HEK293 (cell line): ENCODE measurements at regions not wholly inside any gene's neighbourhood (a gene's known extent, or its start where the extent isn't known, plus 50 kb on each side); places are given as distances from the start of the nearest gene placed in this dataset.

Experiments used
- GFI1B ChIP-seq: fragments of 450-650 bp; formaldehyde crosslinking; IDR thresholded peaks from 2 replicates; pipeline ENCODE4 v1.5.1; 2016; ENCODE audit warnings: missing biosample characterization, missing genetic modification characterization
- KLF16 ChIP-seq: fragments of 450-650 bp; formaldehyde crosslinking; IDR thresholded peaks from 2 replicates; pipeline ENCODE4 v1.5.1; 2017; ENCODE audit warnings: missing biosample characterization, missing genetic modification characterization
- PATZ1 ChIP-seq: fragments of 450-650 bp; formaldehyde crosslinking; IDR thresholded peaks from 2 replicates; pipeline ENCODE4 v1.5.1; 2016; ENCODE audit warnings: missing biosample characterization, missing genetic modification characterization
- REPIN1 ChIP-seq: fragments of 450-650 bp; formaldehyde crosslinking; IDR thresholded peaks from 2 replicates; pipeline ENCODE4 v1.5.1; 2017; ENCODE audit warnings: missing biosample characterization, missing genetic modification characterization, low read depth
- REST ChIP-seq: fragments of 450-650 bp; formaldehyde crosslinking; IDR thresholded peaks from 2 replicates; pipeline ENCODE4 v1.5.1; 2016; ENCODE audit warnings: missing biosample characterization, missing genetic modification characterization
- SALL2 ChIP-seq: fragments of 450-650 bp; formaldehyde crosslinking; IDR thresholded peaks from 2 replicates; pipeline ENCODE4 v1.5.0; 2017; ENCODE audit warnings: missing biosample characterization, mild to moderate bottlenecking, missing genetic modification characterization, borderline replicate concordance
- SP2 ChIP-seq: fragments of 450-650 bp; formaldehyde crosslinking; IDR thresholded peaks from 2 replicates; pipeline ENCODE4 v1.5.1; 2016; ENCODE audit warnings: missing biosample characterization, missing genetic modification characterization
- ZNF140 ChIP-seq: fragments of 450-650 bp; formaldehyde crosslinking; IDR thresholded peaks from 2 replicates; pipeline ENCODE4 v1.5.1; 2016; ENCODE audit warnings: missing biosample characterization, missing genetic modification characterization
- ZNF175 ChIP-seq: fragments of 450-650 bp; formaldehyde crosslinking; IDR thresholded peaks from 2 replicates; pipeline ENCODE4 v1.5.1; 2016; ENCODE audit warnings: missing biosample characterization, missing genetic modification characterization
- TF ChIP-seq, protein P1 (sequence below): fragments of 450-650 bp; formaldehyde crosslinking; IDR thresholded peaks from 2 replicates; pipeline ENCODE4 v1.5.1; 2016; ENCODE audit warnings: missing biosample characterization, missing genetic modification characterization
- TF ChIP-seq, protein P2 (sequence below): fragments of 450-650 bp; formaldehyde crosslinking; IDR thresholded peaks from 2 replicates; pipeline ENCODE4 v1.5.1; 2016; ENCODE audit warnings: missing biosample characterization, missing genetic modification characterization
- TF ChIP-seq, protein P3 (sequence below): fragments of 450-650 bp; formaldehyde crosslinking; IDR thresholded peaks from 2 replicates; pipeline ENCODE4 v1.5.1; 2016; ENCODE audit warnings: missing biosample characterization, missing genetic modification characterization

DNA sequence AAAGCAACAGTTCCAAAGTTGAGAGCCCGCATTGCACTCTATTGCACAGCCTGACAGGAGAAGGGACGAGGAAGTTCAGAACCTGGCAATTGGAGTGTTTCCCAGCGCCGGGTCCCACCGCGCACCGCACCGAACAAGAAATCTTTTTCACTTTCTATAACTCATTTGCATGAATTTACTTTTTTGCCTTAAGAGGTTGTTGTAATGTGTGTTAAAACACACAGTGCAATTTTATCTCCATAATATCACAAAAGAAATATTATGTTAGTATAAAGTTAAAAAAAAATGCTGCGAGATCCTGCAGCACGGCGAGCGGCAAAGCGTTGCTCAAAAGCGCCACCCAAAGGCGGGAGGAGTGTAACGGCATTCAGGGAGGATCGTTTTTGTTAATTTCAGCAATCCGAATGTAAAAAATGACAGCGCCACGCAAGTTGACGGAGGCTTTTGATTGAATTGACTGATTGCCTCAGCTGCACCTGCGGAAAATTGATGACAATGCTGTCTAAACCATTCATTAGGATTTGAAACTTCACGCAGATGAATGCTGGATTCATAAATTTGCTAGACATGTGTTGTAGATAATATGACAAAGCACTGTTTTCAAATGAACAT lies 303.6 kb upstream of the ZNF507 start:
- TF ChIP-seq REST = no peak
- TF ChIP-seq REPIN1 (tag by site-specific recombination) = no peak
- TF ChIP-seq, protein P1, sequence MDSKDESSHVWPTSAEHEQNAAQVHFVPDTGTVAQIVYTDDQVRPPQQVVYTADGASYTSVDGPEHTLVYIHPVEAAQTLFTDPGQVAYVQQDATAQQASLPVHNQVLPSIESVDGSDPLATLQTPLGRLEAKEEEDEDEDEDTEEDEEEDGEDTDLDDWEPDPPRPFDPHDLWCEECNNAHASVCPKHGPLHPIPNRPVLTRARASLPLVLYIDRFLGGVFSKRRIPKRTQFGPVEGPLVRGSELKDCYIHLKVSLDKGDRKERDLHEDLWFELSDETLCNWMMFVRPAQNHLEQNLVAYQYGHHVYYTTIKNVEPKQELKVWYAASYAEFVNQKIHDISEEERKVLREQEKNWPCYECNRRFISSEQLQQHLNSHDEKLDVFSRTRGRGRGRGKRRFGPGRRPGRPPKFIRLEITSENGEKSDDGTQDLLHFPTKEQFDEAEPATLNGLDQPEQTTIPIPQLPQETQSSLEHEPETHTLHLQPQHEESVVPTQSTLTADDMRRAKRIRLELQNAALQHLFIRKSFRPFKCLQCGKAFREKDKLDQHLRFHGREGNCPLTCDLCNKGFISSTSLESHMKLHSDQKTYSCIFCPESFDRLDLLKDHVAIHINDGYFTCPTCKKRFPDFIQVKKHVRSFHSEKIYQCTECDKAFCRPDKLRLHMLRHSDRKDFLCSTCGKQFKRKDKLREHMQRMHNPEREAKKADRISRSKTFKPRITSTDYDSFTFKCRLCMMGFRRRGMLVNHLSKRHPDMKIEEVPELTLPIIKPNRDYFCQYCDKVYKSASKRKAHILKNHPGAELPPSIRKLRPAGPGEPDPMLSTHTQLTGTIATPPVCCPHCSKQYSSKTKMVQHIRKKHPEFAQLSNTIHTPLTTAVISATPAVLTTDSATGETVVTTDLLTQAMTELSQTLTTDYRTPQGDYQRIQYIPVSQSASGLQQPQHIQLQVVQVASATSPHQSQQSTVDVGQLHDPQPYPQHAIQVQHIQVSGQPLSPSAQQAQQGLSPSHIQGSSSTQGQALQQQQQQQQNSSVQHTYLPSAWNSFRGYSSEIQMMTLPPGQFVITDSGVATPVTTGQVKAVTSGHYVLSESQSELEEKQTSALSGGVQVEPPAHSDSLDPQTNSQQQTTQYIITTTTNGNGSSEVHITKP (tag by site-specific recombination) = no peak
- TF ChIP-seq, protein P2, sequence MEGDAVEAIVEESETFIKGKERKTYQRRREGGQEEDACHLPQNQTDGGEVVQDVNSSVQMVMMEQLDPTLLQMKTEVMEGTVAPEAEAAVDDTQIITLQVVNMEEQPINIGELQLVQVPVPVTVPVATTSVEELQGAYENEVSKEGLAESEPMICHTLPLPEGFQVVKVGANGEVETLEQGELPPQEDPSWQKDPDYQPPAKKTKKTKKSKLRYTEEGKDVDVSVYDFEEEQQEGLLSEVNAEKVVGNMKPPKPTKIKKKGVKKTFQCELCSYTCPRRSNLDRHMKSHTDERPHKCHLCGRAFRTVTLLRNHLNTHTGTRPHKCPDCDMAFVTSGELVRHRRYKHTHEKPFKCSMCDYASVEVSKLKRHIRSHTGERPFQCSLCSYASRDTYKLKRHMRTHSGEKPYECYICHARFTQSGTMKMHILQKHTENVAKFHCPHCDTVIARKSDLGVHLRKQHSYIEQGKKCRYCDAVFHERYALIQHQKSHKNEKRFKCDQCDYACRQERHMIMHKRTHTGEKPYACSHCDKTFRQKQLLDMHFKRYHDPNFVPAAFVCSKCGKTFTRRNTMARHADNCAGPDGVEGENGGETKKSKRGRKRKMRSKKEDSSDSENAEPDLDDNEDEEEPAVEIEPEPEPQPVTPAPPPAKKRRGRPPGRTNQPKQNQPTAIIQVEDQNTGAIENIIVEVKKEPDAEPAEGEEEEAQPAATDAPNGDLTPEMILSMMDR (tag by site-specific recombination) = peak; percentile 88
- no peak for TF ChIP-seq GFI1B
- TF ChIP-seq, protein P3, sequence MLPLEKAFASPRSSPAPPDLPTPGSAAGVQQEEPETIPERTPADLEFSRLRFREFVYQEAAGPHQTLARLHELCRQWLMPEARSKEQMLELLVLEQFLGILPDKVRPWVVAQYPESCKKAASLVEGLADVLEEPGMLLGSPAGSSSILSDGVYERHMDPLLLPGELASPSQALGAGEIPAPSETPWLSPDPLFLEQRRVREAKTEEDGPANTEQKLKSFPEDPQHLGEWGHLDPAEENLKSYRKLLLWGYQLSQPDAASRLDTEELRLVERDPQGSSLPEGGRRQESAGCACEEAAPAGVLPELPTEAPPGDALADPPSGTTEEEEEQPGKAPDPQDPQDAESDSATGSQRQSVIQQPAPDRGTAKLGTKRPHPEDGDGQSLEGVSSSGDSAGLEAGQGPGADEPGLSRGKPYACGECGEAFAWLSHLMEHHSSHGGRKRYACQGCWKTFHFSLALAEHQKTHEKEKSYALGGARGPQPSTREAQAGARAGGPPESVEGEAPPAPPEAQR (tag by site-specific recombination) = no peak
- no peak for TF ChIP-seq ZNF175 (tag by site-specific recombination)
- TF ChIP-seq SALL2 (tag by site-specific recombination) = no peak
- TF ChIP-seq PATZ1 (tag by site-specific recombination) = no peak
- TF ChIP-seq KLF16 (tag by site-specific recombination) = no peak
- no peak for TF ChIP-seq ZNF140 (tag by site-specific recombination)
- TF ChIP-seq SP2 (tag by site-specific recombination) = no peak
